Astrocyte (in vitro differentiated cells and primary cell): ENCODE measurements at regions not wholly inside any gene's neighbourhood (a gene's known extent, or its start where the extent isn't known, plus 50 kb on each side); places are given as distances from the start of the nearest gene placed in this dataset.

Experiments used
- EZH2 ChIP-seq: IDR thresholded peaks from 2 replicates; pipeline ENCODE4 v1.6.1; 2012; ENCODE audit warnings: mild to moderate bottlenecking, low read length, inconsistent platforms; ENCODE audit not compliant: insufficient read depth
- TF ChIP-seq, protein P1 (sequence below): IDR thresholded peaks from 2 replicates; pipeline ENCODE4 v1.5.1; 2011; ENCODE audit warnings: low read depth, mild to moderate bottlenecking, inconsistent platforms, low read length, moderate library complexity; ENCODE audit not compliant: insufficient read depth

DNA sequence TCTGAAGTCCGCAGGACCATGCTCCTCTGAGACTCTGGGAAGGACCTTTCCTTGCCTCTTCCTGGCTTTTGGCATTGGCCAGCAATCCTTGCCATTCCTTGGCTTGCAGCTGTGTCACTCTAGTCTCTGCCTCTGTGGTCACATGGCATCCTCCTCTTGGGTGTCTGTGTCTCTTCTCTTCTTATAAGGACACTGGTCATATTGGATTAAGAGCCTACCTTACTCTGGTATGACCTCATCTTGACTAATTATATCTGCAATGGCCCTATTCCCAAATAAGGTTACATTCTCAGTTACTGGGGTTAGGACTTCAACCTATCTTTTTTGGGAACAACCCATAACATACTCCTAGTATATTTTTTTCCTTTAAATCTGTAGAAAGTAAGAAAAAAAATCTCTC, 49.9 kb upstream of the GTSF1L start:
- TF ChIP-seq, protein P1, sequence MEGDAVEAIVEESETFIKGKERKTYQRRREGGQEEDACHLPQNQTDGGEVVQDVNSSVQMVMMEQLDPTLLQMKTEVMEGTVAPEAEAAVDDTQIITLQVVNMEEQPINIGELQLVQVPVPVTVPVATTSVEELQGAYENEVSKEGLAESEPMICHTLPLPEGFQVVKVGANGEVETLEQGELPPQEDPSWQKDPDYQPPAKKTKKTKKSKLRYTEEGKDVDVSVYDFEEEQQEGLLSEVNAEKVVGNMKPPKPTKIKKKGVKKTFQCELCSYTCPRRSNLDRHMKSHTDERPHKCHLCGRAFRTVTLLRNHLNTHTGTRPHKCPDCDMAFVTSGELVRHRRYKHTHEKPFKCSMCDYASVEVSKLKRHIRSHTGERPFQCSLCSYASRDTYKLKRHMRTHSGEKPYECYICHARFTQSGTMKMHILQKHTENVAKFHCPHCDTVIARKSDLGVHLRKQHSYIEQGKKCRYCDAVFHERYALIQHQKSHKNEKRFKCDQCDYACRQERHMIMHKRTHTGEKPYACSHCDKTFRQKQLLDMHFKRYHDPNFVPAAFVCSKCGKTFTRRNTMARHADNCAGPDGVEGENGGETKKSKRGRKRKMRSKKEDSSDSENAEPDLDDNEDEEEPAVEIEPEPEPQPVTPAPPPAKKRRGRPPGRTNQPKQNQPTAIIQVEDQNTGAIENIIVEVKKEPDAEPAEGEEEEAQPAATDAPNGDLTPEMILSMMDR, result no peak
- no peak for TF ChIP-seq EZH2
